Cardiac muscle cell (in vitro differentiated cells and primary cell): ENCODE measurements at regions not wholly inside any gene's neighbourhood (a gene's known extent, or its start where the extent isn't known, plus 50 kb on each side); places are given as distances from the start of the nearest gene placed in this dataset.

Source experiments
- DNase-seq, 2 donors: peaks; one replicate each; pipeline versions ENCODE4 v3.0.0 to v3.0.0-alpha.2; 2010 to 2017; ENCODE audit warnings: low read depth in 1 of 2, low spot score in 1 of 2
- H3K27ac ChIP-seq: fragments of 200-600 bp; sonication (generic); 2 replicates; pipeline ENCODE4 v1.5.1; 2016
- H3K27me3 ChIP-seq: fragments of 200-600 bp; sonication (generic); 2 replicates; pipeline ENCODE4 v1.6.0; 2016; ENCODE audit warnings: control low read depth
- H3K36me3 ChIP-seq: fragments of 200-600 bp; sonication (generic); 2 replicates; pipeline ENCODE4 v1.5.1; 2016; ENCODE audit warnings: control low read depth
- H3K4me1 ChIP-seq: fragments of 200-600 bp; sonication (generic); 2 replicates; pipeline ENCODE4 v1.8.1; 2017; ENCODE audit warnings: low read depth, mild to moderate bottlenecking, mixed run types
- H3K4me3 ChIP-seq: fragments of 200-600 bp; sonication (generic); 2 replicates; pipeline ENCODE4 v1.5.1; 2016; ENCODE audit warnings: mild to moderate bottlenecking
- H3K9me3 ChIP-seq: fragments of 200-600 bp; sonication (generic); 2 replicates; pipeline ENCODE4 v1.5.1; 2017; ENCODE audit warnings: low read depth, mild to moderate bottlenecking, control low read depth
- TF ChIP-seq, protein P1 (sequence below): IDR thresholded peaks from 2 replicates; pipeline ENCODE4 v1.5.1; 2012; ENCODE audit warnings: low read depth, mild to moderate bottlenecking, low read length

DNA sequence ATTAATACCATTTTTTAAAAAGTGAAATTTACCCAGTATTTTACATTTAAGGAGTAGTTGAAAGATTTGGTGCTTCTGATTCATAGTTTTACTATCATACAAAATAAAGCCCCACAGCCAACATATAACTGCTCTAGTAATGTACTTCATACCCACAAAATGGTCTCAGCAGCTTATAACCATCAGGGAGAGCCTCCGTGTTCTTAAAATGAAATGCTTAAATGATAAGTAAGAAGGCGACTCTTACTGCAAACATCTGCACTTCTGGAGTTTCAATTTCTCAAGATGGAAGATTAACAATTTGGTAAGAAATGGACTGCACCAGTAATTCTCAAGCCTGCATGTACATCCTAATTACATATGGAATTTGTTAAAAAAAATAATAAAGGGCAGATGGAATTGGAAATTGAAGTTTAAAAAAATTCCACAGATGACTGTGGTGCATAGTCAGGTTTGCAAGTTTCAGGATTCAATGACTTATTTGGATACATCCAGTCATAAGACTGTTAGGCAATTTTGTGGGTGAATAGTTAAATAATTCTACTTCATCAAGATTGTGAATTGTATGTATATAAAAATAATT, 461.0 kb downstream of the KIF20B start:
- Histone ChIP-seq H3K4me1 (no peaks in the 10 kb centered on the region), H3K27ac (no peak overlapping the region), H3K36me3 (no peaks in the 10 kb centered on the region), H3K9me3 (no peaks in the 10 kb centered on the region), H3K4me3 (no peak overlapping the region), H3K27me3 (no peaks in the 10 kb centered on the region)
- peak in 1 of 2 donors; percentile 67 for DNase-seq
- TF ChIP-seq, protein P1, sequence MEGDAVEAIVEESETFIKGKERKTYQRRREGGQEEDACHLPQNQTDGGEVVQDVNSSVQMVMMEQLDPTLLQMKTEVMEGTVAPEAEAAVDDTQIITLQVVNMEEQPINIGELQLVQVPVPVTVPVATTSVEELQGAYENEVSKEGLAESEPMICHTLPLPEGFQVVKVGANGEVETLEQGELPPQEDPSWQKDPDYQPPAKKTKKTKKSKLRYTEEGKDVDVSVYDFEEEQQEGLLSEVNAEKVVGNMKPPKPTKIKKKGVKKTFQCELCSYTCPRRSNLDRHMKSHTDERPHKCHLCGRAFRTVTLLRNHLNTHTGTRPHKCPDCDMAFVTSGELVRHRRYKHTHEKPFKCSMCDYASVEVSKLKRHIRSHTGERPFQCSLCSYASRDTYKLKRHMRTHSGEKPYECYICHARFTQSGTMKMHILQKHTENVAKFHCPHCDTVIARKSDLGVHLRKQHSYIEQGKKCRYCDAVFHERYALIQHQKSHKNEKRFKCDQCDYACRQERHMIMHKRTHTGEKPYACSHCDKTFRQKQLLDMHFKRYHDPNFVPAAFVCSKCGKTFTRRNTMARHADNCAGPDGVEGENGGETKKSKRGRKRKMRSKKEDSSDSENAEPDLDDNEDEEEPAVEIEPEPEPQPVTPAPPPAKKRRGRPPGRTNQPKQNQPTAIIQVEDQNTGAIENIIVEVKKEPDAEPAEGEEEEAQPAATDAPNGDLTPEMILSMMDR, result no peak

DNA sequence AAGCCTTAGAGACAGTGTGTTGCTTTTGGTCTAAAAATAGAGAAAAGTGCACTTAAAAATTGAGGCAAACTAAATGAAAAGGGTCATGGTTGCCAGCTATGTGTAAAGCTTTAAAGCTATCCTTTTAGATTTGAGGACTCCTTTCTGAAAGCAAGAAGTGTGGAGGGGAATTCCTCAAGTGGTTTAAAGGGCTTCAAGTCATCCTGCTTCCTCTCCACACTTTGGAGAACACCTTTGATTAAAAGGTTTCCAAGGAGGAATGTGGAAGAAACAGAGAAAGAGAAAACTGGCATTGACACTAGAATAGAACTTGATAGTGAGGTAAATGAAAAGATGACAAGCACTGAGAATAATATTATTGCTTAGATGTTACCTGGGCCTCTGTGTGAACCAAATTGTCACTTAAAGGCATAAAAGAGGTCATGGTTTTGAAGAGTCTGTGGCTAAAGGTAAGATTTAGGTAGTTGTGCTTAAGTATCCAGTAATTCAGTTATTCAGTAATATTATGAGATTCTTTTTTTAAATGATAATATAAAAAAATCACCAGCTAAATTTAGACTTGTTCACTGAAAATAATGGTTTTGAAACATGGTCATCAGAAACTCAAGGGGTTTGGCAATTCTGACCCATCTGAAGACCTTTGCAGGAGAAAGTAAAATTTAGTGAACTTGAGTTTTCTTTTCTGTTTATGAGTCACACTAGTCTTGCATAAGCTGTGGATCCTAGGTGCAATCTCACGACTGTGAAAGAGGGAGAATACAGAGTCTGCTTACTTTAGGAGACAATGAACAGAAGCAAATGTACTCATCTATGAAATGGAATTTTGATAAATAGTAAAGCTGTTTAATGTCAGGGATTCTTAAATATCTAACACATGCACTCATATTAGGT, 466.0 kb downstream of the KIF20B start:
- Histone ChIP-seq H3K27ac (no peak overlapping the region), H3K9me3 (no peaks in the 10 kb centered on the region), H3K4me1 (no peaks in the 10 kb centered on the region), H3K36me3 (no peaks in the 10 kb centered on the region), H3K4me3 (no peak overlapping the region), H3K27me3 (no peaks in the 10 kb centered on the region)
- peak in 1 of 2 donors; percentile 85 for DNase-seq
- TF ChIP-seq, protein P1, result no peak

DNA sequence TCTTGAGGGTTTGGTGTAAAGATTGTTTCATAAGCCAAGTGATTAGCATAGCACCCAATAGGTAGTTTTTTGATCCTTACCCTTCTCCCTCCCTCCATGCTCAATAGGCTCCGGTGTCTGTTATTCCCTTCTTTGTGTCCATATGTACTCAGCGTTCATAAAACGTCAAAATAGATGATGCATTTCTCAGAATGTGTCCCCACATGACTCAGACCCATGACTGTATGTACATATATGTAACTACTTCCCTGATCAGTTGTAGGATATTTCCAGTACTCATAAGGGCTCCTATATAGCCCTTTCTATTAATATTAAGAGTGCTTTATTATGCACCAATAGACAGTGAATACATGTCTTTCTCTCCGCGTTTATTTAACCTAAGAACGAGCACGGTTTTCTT, 466.9 kb downstream of the KIF20B start:
- Histone ChIP-seq H3K27ac (no peak overlapping the region), H3K4me3 (no peak overlapping the region), H3K9me3 (no peaks in the 10 kb centered on the region), H3K36me3 (no peaks in the 10 kb centered on the region), H3K27me3 (no peaks in the 10 kb centered on the region), H3K4me1 (no peaks in the 10 kb centered on the region)
- TF ChIP-seq, protein P1, result no peak
- DNase-seq, result no peak

DNA sequence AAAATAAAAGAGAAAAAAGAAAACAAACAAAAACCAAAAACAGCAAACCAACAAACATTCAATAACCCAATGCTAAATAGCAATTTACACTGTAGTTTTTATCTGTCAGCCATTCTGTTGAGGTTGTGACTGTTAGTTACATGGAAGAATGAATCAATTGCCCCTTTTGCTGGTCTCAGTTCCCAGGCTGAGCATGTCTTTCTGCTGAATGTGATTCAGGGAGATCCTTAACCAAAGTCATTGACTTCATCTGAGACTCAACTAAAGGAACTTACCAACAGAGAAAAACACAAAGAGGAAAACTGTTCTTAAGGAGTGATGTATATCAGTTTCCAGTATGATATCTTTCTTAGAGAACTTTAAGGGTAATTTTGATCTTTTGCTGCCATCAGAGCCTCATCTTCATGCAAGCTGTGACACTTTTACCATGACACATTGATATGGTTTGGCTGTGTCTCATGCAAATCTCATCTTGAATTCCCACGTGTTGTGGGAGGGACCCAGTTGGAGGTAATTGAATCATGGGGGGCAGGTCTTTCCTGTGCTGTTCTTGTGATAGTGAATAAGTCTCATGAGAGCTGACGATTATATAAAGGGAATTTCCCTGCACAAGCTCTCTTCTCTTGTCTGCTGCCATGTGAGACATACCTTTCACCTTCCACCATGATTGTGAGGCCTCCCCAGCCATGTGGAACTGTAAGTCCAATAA, 469.8 kb downstream of the KIF20B start:
- no peaks in the 10 kb centered on the region for H3K27me3 ChIP-seq
- no peaks in the 10 kb centered on the region for H3K4me1 ChIP-seq
- TF ChIP-seq, protein P1, result no peak
- DNase-seq, result no peak
- H3K36me3 ChIP-seq, result no peaks in the 10 kb centered on the region
- no peak overlapping the region for H3K27ac ChIP-seq
- H3K9me3 ChIP-seq, result no peaks in the 10 kb centered on the region
- H3K4me3 ChIP-seq, result no peak overlapping the region

DNA sequence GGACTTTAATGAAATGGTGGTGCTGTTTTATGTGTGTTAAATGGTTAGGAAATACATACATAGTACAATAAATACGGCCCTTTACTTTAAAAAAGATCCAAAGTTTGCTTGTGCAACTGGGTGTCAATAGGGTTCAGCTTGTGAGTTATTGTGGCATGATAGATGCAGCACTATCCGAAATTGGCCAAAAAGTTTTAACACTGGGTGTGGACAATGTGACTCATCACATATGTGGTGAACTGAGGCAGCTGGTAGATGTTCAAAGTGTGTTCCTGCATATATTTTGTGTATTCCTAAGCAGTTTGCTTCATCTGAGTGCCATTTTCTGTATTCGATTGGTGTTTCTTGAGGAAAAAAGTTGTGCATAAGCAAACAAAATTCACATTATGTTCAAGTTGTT, 473.1 kb downstream of the KIF20B start:
- no peak overlapping the region for H3K27ac ChIP-seq
- TF ChIP-seq, protein P1, result no peak
- H3K36me3 ChIP-seq, result no peaks in the 10 kb centered on the region
- H3K4me3 ChIP-seq, result no peak overlapping the region
- DNase-seq, result no peak
- H3K27me3 ChIP-seq, result no peaks in the 10 kb centered on the region
- H3K4me1 ChIP-seq, result no peaks in the 10 kb centered on the region
- no peaks in the 10 kb centered on the region for H3K9me3 ChIP-seq
